ENCODE measurements at regions not wholly inside any gene's neighbourhood (a gene's known extent, or its start where the extent isn't known, plus 50 kb on each side); places are given as distances from the start of the nearest gene placed in this dataset.

- TF ChIP-seq CTCF (tag by site-specific recombination; IDR thresholded peaks at IDR 0.05): no peak
- no peak for TF ChIP-seq ZNF629 (tag by site-specific recombination; IDR thresholded peaks at IDR 0.05)
- TF ChIP-seq ZNF18 (tag by site-specific recombination; IDR thresholded peaks at IDR 0.05): no peak
- no peak for TF ChIP-seq TCF7L2 (IDR thresholded peaks at IDR 0.05; ENCODE audit: borderline replicate concordance, low read depth, low read length)
- TF ChIP-seq ZNF530 (tag by site-specific recombination; IDR thresholded peaks at IDR 0.05; ENCODE audit: low read depth): no peak
- TF ChIP-seq PRDM6 (tag by site-specific recombination; IDR thresholded peaks at IDR 0.05): no peak
- no peak for TF ChIP-seq ZNF830 (tag by site-specific recombination; IDR thresholded peaks at IDR 0.05; ENCODE audit: low read depth)
- no peak for TF ChIP-seq ZBTB11 (tag by site-specific recombination; conservative IDR thresholded peaks at IDR 0.05; ENCODE audit: low read depth)
- TF ChIP-seq ZNF510 (tag by site-specific recombination; IDR thresholded peaks at IDR 0.05; ENCODE audit: insufficient replicate concordance): no peak
- TF ChIP-seq ZNF292 (tag by site-specific recombination; IDR thresholded peaks at IDR 0.05; ENCODE audit: borderline replicate concordance, low read depth): no peak
- TF ChIP-seq GLI2 (tag by site-specific recombination; IDR thresholded peaks at IDR 0.05; ENCODE audit: borderline replicate concordance, low read depth): no peak
- no peak for TF ChIP-seq PATZ1 (tag by site-specific recombination; IDR thresholded peaks at IDR 0.05)
- no peak for TF ChIP-seq ZBTB49 (tag by site-specific recombination; IDR thresholded peaks at IDR 0.05; ENCODE audit: low read depth)
Observed at GRCh38 chr13:69155136-69155535, 952.5 kb upstream of the ATXN8OS start.
